ENCODE measurements at regions not wholly inside any gene's neighbourhood (a gene's known extent, or its start where the extent isn't known, plus 50 kb on each side); places are given as distances from the start of the nearest gene placed in this dataset.

- no peak for DNase-seq (ENCODE audit: low read depth in 1 of 2, low spot score in 1 of 2)
- Histone ChIP-seq H3K36me3 (no peaks in the 10 kb centered on the region), H3K4me3 (no peak overlapping the region), H3K27ac (no peak overlapping the region), H3K9me3 (ENCODE audit: low read depth) (no peaks in the 10 kb centered on the region), H3K27me3 (no peaks in the 10 kb centered on the region), H3K4me1 (ENCODE audit: low read depth) (no peaks in the 10 kb centered on the region)
- no peak for TF ChIP-seq CTCF (IDR thresholded peaks at IDR 0.05; ENCODE audit: low read depth, low read length)
These were observed 111.5 kb upstream of the ATXN7L3B start for GRCh38 chr12:74426091-74426490.

DNA sequence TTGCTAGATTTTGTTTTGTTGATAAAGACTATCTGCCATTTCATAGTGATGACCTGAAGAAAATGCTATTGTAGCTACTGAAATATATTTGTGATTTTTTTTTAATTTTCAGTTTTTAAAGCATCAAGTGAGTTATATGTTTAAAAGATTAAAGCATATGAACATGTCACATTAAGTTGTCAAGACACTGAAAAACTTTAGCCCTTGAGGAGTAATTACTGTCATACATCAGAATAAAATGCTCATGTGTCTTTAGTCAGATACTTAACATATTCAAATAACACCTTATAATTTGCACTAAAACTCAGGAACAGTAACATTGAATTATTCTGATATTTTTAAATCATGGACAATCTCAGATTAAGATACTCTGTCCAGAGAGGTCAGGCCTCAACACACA is 108.1 kb upstream of the ATXN7L3B start:
- no peak overlapping the region for H3K4me3 ChIP-seq
- H3K4me1 ChIP-seq (ENCODE audit: low read depth) = no peaks in the 10 kb centered on the region
- H3K27ac ChIP-seq = no peak overlapping the region
- H3K27me3 ChIP-seq = no peaks in the 10 kb centered on the region
- DNase-seq (ENCODE audit: low read depth in 1 of 2, low spot score in 1 of 2) = no peak
- H3K36me3 ChIP-seq = no peaks in the 10 kb centered on the region
- H3K9me3 ChIP-seq (ENCODE audit: low read depth) = no peaks in the 10 kb centered on the region
- no peak for TF ChIP-seq CTCF (IDR thresholded peaks at IDR 0.05; ENCODE audit: low read depth, low read length)

- no peak for TF ChIP-seq CTCF (IDR thresholded peaks at IDR 0.05; ENCODE audit: low read depth, low read length)
- Histone ChIP-seq H3K36me3 (no peaks in the 10 kb centered on the region), H3K4me3 (no peak overlapping the region), H3K27ac (no peak overlapping the region), H3K4me1 (ENCODE audit: low read depth) (no peaks in the 10 kb centered on the region), H3K9me3 (ENCODE audit: low read depth) (no peaks in the 10 kb centered on the region), H3K27me3 (no peaks in the 10 kb centered on the region)
- no peak for DNase-seq (ENCODE audit: low read depth in 1 of 2, low spot score in 1 of 2)
These were observed 105.8 kb upstream of the ATXN7L3B start for GRCh38 chr12:74431801-74432200.

DNA sequence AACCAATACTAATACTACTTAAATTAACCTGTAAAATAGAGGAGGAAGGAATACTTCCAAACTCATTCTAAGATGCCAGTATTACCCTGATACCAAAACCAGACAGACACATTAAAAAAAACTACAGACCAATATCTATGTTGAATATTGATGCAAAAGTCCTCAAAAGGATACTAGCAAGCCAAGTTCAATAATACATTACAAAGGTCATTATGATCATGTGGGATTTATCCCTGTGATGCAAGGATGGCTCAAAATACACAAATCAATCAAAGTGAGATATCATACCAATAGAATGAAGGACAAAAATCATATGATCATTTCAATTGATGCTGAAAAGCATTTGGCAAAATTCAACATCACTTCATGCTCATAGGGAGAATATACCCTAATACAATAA is 97.2 kb upstream of the ATXN7L3B start:
- DNase-seq (ENCODE audit: low read depth in 1 of 2, low spot score in 1 of 2) = no peak
- no peaks in the 10 kb centered on the region for H3K9me3 ChIP-seq (ENCODE audit: low read depth)

GRCh38 chr12:74441872-74442271 is 95.8 kb upstream of the ATXN7L3B start:
- TF ChIP-seq CTCF (IDR thresholded peaks at IDR 0.05; ENCODE audit: low read depth, low read length) = no peak
- no peaks in the 10 kb centered on the region for H3K27me3 ChIP-seq
- no peaks in the 10 kb centered on the region for H3K9me3 ChIP-seq (ENCODE audit: low read depth)
- no peak overlapping the region for H3K27ac ChIP-seq
- no peaks in the 10 kb centered on the region for H3K4me1 ChIP-seq (ENCODE audit: low read depth)
- H3K36me3 ChIP-seq = no peaks in the 10 kb centered on the region
- H3K4me3 ChIP-seq = no peak overlapping the region
- no peak for DNase-seq (ENCODE audit: low read depth in 1 of 2, low spot score in 1 of 2)

More for the DNA sequence above, 97.2 kb upstream of the ATXN7L3B start:
- no peak overlapping the region for H3K4me3 ChIP-seq
- H3K27ac ChIP-seq = no peak overlapping the region
- no peaks in the 10 kb centered on the region for H3K36me3 ChIP-seq
- no peaks in the 10 kb centered on the region for H3K4me1 ChIP-seq (ENCODE audit: low read depth)
- no peak for TF ChIP-seq CTCF (IDR thresholded peaks at IDR 0.05; ENCODE audit: low read depth, low read length)
- H3K27me3 ChIP-seq = no peaks in the 10 kb centered on the region

GRCh38 chr12:74446466-74446865 is 91.2 kb upstream of the ATXN7L3B start:
- no peaks in the 10 kb centered on the region for H3K36me3 ChIP-seq
- H3K4me3 ChIP-seq = no peak overlapping the region
- no peak overlapping the region for H3K27ac ChIP-seq
- DNase-seq (ENCODE audit: low read depth in 1 of 2, low spot score in 1 of 2) = no peak
- no peaks in the 10 kb centered on the region for H3K4me1 ChIP-seq (ENCODE audit: low read depth)
- no peak for TF ChIP-seq CTCF (IDR thresholded peaks at IDR 0.05; ENCODE audit: low read depth, low read length)
- no peaks in the 10 kb centered on the region for H3K9me3 ChIP-seq (ENCODE audit: low read depth)
- H3K27me3 ChIP-seq = no peaks in the 10 kb centered on the region
